ENCODE measurements at regions not wholly inside any gene's neighbourhood (a gene's known extent, or its start where the extent isn't known, plus 50 kb on each side); places are given as distances from the start of the nearest gene placed in this dataset.
"Not testable (repeated sequence)": the region's sequence is repeated elsewhere in the genome, so short reads cannot be mapped to it uniquely, and the experiment has no call there.

- ATAC-seq (ENCODE audit: insufficient read depth, low read depth); H3K9me3 ChIP-seq (ENCODE audit: insufficient read depth, low read length, severe bottlenecking); DNase-seq: not testable (repeated sequence)
Measured at GRCh38 chr17:27197505-27197904, 96.4 kb upstream of the WSB1 start.

GRCh38 chr17:27199948-27200347, 94.0 kb upstream of the WSB1 start:
- Histone ChIP-seq H3K36me3 (ENCODE audit: insufficient read depth, low read length) (no peaks in the 10 kb centered on the region), H3K4me1 (ENCODE audit: insufficient read depth, low read length) (no peaks in the 10 kb centered on the region), H3K9me3 (ENCODE audit: insufficient read depth, low read length, severe bottlenecking) (no peaks in the 10 kb centered on the region), H3K4me2 (ENCODE audit: insufficient read depth, low read length) (no peak overlapping the region), H3K27ac (ENCODE audit: low read length) (no peak overlapping the region), H4K20me1 (ENCODE audit: insufficient read depth, low read length) (no peaks in the 10 kb centered on the region), H3K4me3 (ENCODE audit: low read depth in 1 of 2, low read length in 2 of 2) (no peak overlapping the region), H3K9ac (ENCODE audit: low read depth, low read length) (no peak overlapping the region), H2AFZ (ENCODE audit: low read depth, low read length) (no peak overlapping the region), H3K79me2 (ENCODE audit: insufficient read depth, low read length) (no peaks in the 10 kb centered on the region), H3K27me3 (ENCODE audit: insufficient read depth, low read length, poor library complexity) (no peaks in the 10 kb centered on the region)
- DNase-seq (no peak), ATAC-seq (ENCODE audit: insufficient read depth, low read depth) (no peak)
- TF ChIP-seq CTCF (IDR thresholded peaks at IDR 0.05; ENCODE audit: borderline replicate concordance, extremely low read depth, low read length, poor library complexity, severe bottlenecking) = no peak
- TF ChIP-seq EZH2 (IDR thresholded peaks at IDR 0.05; ENCODE audit: borderline replicate concordance, low read depth, low read length, severe bottlenecking) = no peak

More at GRCh38 chr17:27197505-27197904, 96.4 kb upstream of the WSB1 start:
- H3K4me2 ChIP-seq (ENCODE audit: insufficient read depth, low read length); H3K27ac ChIP-seq (ENCODE audit: low read length); H3K4me1 ChIP-seq (ENCODE audit: insufficient read depth, low read length); H4K20me1 ChIP-seq (ENCODE audit: insufficient read depth, low read length); H2AFZ ChIP-seq (ENCODE audit: low read depth, low read length); H3K79me2 ChIP-seq (ENCODE audit: insufficient read depth, low read length); H3K27me3 ChIP-seq (ENCODE audit: insufficient read depth, low read length, poor library complexity); H3K4me3 ChIP-seq (ENCODE audit: low read depth in 1 of 2, low read length in 2 of 2); H3K36me3 ChIP-seq (ENCODE audit: insufficient read depth, low read length); H3K9ac ChIP-seq (ENCODE audit: low read depth, low read length): not testable (repeated sequence)
- peak; percentile 7 for TF ChIP-seq CTCF (IDR thresholded peaks at IDR 0.05; ENCODE audit: borderline replicate concordance, extremely low read depth, low read length, poor library complexity, severe bottlenecking)

- H3K4me2 ChIP-seq (ENCODE audit: insufficient read depth, low read length) = no peak overlapping the region
- TF ChIP-seq CTCF (IDR thresholded peaks at IDR 0.05; ENCODE audit: borderline replicate concordance, extremely low read depth, low read length, poor library complexity, severe bottlenecking) (no peak), EZH2 (IDR thresholded peaks at IDR 0.05; ENCODE audit: borderline replicate concordance, low read depth, low read length, severe bottlenecking) (no peak)
- no peak overlapping the region for H3K4me3 ChIP-seq (ENCODE audit: low read depth in 1 of 2, low read length in 2 of 2)
- ATAC-seq (ENCODE audit: insufficient read depth, low read depth) (no peak), DNase-seq (no peak)
- H3K27ac ChIP-seq (ENCODE audit: low read length) = no peak overlapping the region
- H3K27me3 ChIP-seq (ENCODE audit: insufficient read depth, low read length, poor library complexity) = no peaks in the 10 kb centered on the region
- no peak overlapping the region for H3K9ac ChIP-seq (ENCODE audit: low read depth, low read length)
- H3K9me3 ChIP-seq (ENCODE audit: insufficient read depth, low read length, severe bottlenecking) = no peaks in the 10 kb centered on the region
- H4K20me1 ChIP-seq (ENCODE audit: insufficient read depth, low read length) = no peaks in the 10 kb centered on the region
- no peak overlapping the region for H2AFZ ChIP-seq (ENCODE audit: low read depth, low read length)
- no peaks in the 10 kb centered on the region for H3K4me1 ChIP-seq (ENCODE audit: insufficient read depth, low read length)
- H3K79me2 ChIP-seq (ENCODE audit: insufficient read depth, low read length) = no peaks in the 10 kb centered on the region
- H3K36me3 ChIP-seq (ENCODE audit: insufficient read depth, low read length) = no peaks in the 10 kb centered on the region
Measured at GRCh38 chr17:27200476-27200875, 93.4 kb upstream of the WSB1 start.

GRCh38 chr17:27203241-27203640, 90.7 kb upstream of the WSB1 start:
- no peak overlapping the region for H2AFZ ChIP-seq (ENCODE audit: low read depth, low read length)
- no peaks in the 10 kb centered on the region for H3K9me3 ChIP-seq (ENCODE audit: insufficient read depth, low read length, severe bottlenecking)
- TF ChIP-seq EZH2 (IDR thresholded peaks at IDR 0.05; ENCODE audit: borderline replicate concordance, low read depth, low read length, severe bottlenecking) (no peak), CTCF (IDR thresholded peaks at IDR 0.05; ENCODE audit: borderline replicate concordance, extremely low read depth, low read length, poor library complexity, severe bottlenecking) (no peak)
- DNase-seq = no peak
- H3K4me1 ChIP-seq (ENCODE audit: insufficient read depth, low read length) = no peaks in the 10 kb centered on the region
- H3K27ac ChIP-seq (ENCODE audit: low read length) = no peak overlapping the region
- no peak for ATAC-seq (ENCODE audit: insufficient read depth, low read depth)
- no peak overlapping the region for H3K9ac ChIP-seq (ENCODE audit: low read depth, low read length)
- H3K4me2 ChIP-seq (ENCODE audit: insufficient read depth, low read length) = no peak overlapping the region
- no peaks in the 10 kb centered on the region for H3K36me3 ChIP-seq (ENCODE audit: insufficient read depth, low read length)
- no peak overlapping the region for H3K4me3 ChIP-seq (ENCODE audit: low read depth in 1 of 2, low read length in 2 of 2)
- no peaks in the 10 kb centered on the region for H3K79me2 ChIP-seq (ENCODE audit: insufficient read depth, low read length)
- H4K20me1 ChIP-seq (ENCODE audit: insufficient read depth, low read length) = no peaks in the 10 kb centered on the region
- H3K27me3 ChIP-seq (ENCODE audit: insufficient read depth, low read length, poor library complexity) = no peaks in the 10 kb centered on the region

Measured in DND-41 (cell line).